ENCODE measurements at regions not wholly inside any gene's neighbourhood (a gene's known extent, or its start where the extent isn't known, plus 50 kb on each side); places are given as distances from the start of the nearest gene placed in this dataset.

GRCh38 chr5:152608458-152608857 lies 203.4 kb upstream of the NMUR2 start:
- intact Hi-C loops (cut with micrococcal nuclease; ENCODE audit: unreplicated experiment) = no loop called here
- CTCF ChIA-PET (ENCODE audit: low intra/inter-chr PET ratio, low total read pairs) = no interaction called here
- DNase-seq (ENCODE audit: low spot score) (no peak), ATAC-seq (no peak), FAIRE-seq (no peak)
- Histone ChIP-seq H3K27ac (ENCODE audit: extremely low read length, insufficient read depth, low read length) (no peak overlapping the region), H3K4me1 (ENCODE audit: insufficient read depth, low read length) (no peaks in the 10 kb centered on the region), H3K4me2 (ENCODE audit: low read depth, low read length) (no peak overlapping the region), H4K20me1 (ENCODE audit: insufficient read depth, low read length) (no peaks in the 10 kb centered on the region), H3K36me3 (replicated peaks in 1 of 2; ENCODE audit: control insufficient read depth in 1 of 2, insufficient read depth in 2 of 2, low read length in 2 of 2) (no peaks in the 10 kb centered on the region), H3K4me3 (replicated peaks in 1 of 3; ENCODE audit: insufficient read depth in 1 of 3, low read depth in 2 of 3, low read length in 3 of 3) (no peak overlapping the region), H3K79me2 (ENCODE audit: insufficient read depth, low read length) (no peaks in the 10 kb centered on the region), H3K9ac (ENCODE audit: insufficient read depth, low read depth, low read length) (no peak overlapping the region), H3K27me3 (ENCODE audit: control insufficient read depth in 1 of 2, insufficient read depth in 2 of 2, low read length in 2 of 2) (no peaks in the 10 kb centered on the region), H3K9me3 (ENCODE audit: low read length) (peaks cover 51% of the 10 kb centered on the region), H2AFZ (ENCODE audit: low read length) (no peak overlapping the region)
- no TSS peak for BruUV-seq (replicated peaks)
- POLR2A ChIA-PET = no interaction called here
- WGBS (ENCODE audit: low lambda C conversion rate) = 7% methylated on average over 3 of the region's 3 CpGs
- TF ChIP-seq PHB2 (IDR thresholded peaks at IDR 0.05; ENCODE audit: partially characterized antibody) (no peak), REL (CRISPR knock-in tag; conservative IDR thresholded peaks at IDR 0.05) (no peak), ZEB1 (IDR thresholded peaks at IDR 0.05; ENCODE audit: insufficient replicate concordance, low read depth) (no peak), U2AF1 (optimal IDR thresholded peaks at IDR 0.05; ENCODE audit: low read depth, low read length) (no peak)
- in situ Hi-C loops (cut with HindIII; ENCODE audit: extremely low pct_ligation_motif_present, low pct_unique_long_range_greater_than_20kb) = no loop called here

GRCh38 chr5:152619756-152620155 lies 214.7 kb upstream of the NMUR2 start:
- WGBS (ENCODE audit: low lambda C conversion rate) = 1% methylated on average over 2 of the region's 2 CpGs
- no peaks in the 10 kb centered on the region for H3K79me2 ChIP-seq (ENCODE audit: insufficient read depth, low read length)

More at GRCh38 chr5:152619756-152620155, 214.7 kb upstream of the NMUR2 start:
- no peak for ATAC-seq
- no peak for FAIRE-seq
- intact Hi-C loops (cut with micrococcal nuclease; ENCODE audit: unreplicated experiment) (no loop called here), in situ Hi-C loops (cut with HindIII; ENCODE audit: extremely low pct_ligation_motif_present, low pct_unique_long_range_greater_than_20kb) (no loop called here)
- Histone ChIP-seq H2AFZ (ENCODE audit: low read length) (no peak overlapping the region), H3K27ac (ENCODE audit: extremely low read length, insufficient read depth, low read length) (no peak overlapping the region), H3K4me2 (ENCODE audit: low read depth, low read length) (no peak overlapping the region), H4K20me1 (ENCODE audit: insufficient read depth, low read length) (no peaks in the 10 kb centered on the region), H3K9ac (ENCODE audit: insufficient read depth, low read depth, low read length) (no peak overlapping the region), H3K4me3 (replicated peaks in 1 of 3; ENCODE audit: insufficient read depth in 1 of 3, low read depth in 2 of 3, low read length in 3 of 3) (no peak overlapping the region), H3K36me3 (replicated peaks in 1 of 2; ENCODE audit: control insufficient read depth in 1 of 2, insufficient read depth in 2 of 2, low read length in 2 of 2) (no peaks in the 10 kb centered on the region), H3K27me3 (ENCODE audit: control insufficient read depth in 1 of 2, insufficient read depth in 2 of 2, low read length in 2 of 2) (no peaks in the 10 kb centered on the region), H3K4me1 (ENCODE audit: insufficient read depth, low read length) (no peaks in the 10 kb centered on the region), H3K9me3 (ENCODE audit: low read length) (peaks cover 5% of the 10 kb centered on the region; the same call in 1 of the 2 replicates)
- ChIA-PET POLR2A (no interaction called here), CTCF (ENCODE audit: low intra/inter-chr PET ratio, low total read pairs) (no interaction called here)
- no peak for DNase-seq (ENCODE audit: low spot score)
- TF ChIP-seq SP2 (CRISPR knock-in tag; IDR thresholded peaks at IDR 0.05) (no peak), IKZF4 (CRISPR knock-in tag; IDR thresholded peaks at IDR 0.05; ENCODE audit: borderline replicate concordance, low read depth, not compliant biosample characterization) (no peak), HHEX (CRISPR knock-in tag; IDR thresholded peaks at IDR 0.05) (no peak), ZBED4 (CRISPR knock-in tag; IDR thresholded peaks at IDR 0.05; ENCODE audit: borderline replicate concordance) (no peak), GFI1 (CRISPR knock-in tag; IDR thresholded peaks at IDR 0.05; ENCODE audit: borderline replicate concordance) (no peak), NKX3-1 (CRISPR knock-in tag; IDR thresholded peaks at IDR 0.05) (no peak), ERF (CRISPR knock-in tag; IDR thresholded peaks at IDR 0.05) (no peak)
- BruUV-seq (replicated peaks) = no TSS peak
